ENCODE measurements at regions not wholly inside any gene's neighbourhood (a gene's known extent, or its start where the extent isn't known, plus 50 kb on each side); places are given as distances from the start of the nearest gene placed in this dataset.
"Not testable (repeated sequence)": the region's sequence is repeated elsewhere in the genome, so short reads cannot be mapped to it uniquely, and the experiment has no call there.

DNA sequence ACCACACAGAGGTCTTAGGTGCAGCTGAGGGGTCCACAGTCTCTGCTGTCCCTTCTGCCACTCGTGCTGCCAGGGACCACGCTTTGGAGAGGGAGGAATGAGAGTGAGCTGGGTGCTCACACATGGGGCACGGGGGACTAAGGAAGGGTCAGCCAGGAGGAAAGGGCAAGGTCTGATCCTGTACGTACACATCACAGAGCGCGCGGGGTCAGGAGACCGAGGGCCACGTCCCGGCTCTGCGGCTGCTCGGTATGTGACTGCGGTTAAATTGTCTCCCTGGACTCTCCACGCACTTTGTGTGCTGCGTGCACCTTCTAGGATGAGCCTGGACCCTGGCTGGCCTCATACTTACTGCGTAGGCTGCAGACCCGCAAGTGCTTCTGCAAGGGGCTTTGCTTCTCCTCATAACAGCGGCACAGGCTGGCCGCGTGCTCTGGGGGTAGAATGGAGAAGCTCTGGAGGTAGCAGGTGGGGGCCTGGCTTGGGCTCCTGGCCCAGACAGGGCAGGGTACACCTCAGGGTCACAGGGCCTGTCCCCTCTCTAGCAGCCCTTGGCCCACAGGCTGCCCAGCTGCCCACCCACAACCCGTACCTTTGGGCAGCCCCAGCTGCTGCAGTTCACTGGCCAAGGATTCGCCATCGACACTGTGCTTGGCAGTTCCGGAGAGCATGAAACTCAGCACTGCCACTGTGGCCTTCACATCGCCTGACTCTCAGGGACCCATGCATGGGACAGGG lies 136.3 kb downstream of the TBC1D2B start:
- H3K4me3 ChIP-seq (ENCODE audit: extremely low read depth in 1 of 4, insufficient read depth in 2 of 4, low read depth in 3 of 4, low read length in 4 of 4); H3K56ac ChIP-seq (replicated peaks; ENCODE audit: insufficient read length, low read depth, low read length); H3K9me3 ChIP-seq (ENCODE audit: insufficient read depth in 2 of 2, low read depth in 1 of 2, low read length in 1 of 2); H2AFZ ChIP-seq (ENCODE audit: low read length); H2BK120ac ChIP-seq (replicated peaks; ENCODE audit: low read depth, low read length); H2BK15ac ChIP-seq (ENCODE audit: low read length); FAIRE-seq; H4K20me1 ChIP-seq (replicated peaks in 1 of 2; ENCODE audit: control insufficient read depth in 1 of 2, insufficient read depth in 2 of 2, low read length in 2 of 2); H4K8ac ChIP-seq (ENCODE audit: extremely low read depth, insufficient read depth, low read length); H3K79me2 ChIP-seq (ENCODE audit: control insufficient read depth in 1 of 2, insufficient read depth in 2 of 2, low read length in 2 of 2); H3K79me1 ChIP-seq (ENCODE audit: low read depth, low read length); H3K36me3 ChIP-seq (ENCODE audit: control insufficient read depth in 2 of 4, insufficient read depth in 4 of 4, low read length in 3 of 4); H2AK5ac ChIP-seq (ENCODE audit: low read depth, low read length); H3K23ac ChIP-seq (ENCODE audit: insufficient read length); H2BK20ac ChIP-seq (ENCODE audit: low read length); H3K23me2 ChIP-seq (ENCODE audit: low read depth, low read length); H4K91ac ChIP-seq (replicated peaks; ENCODE audit: insufficient read length, low read length); H4K5ac ChIP-seq (ENCODE audit: insufficient read length, low read depth, low read length); H3K14ac ChIP-seq (ENCODE audit: insufficient read length); H2BK5ac ChIP-seq (ENCODE audit: low read depth, low read length); H3K4ac ChIP-seq (replicated peaks; ENCODE audit: insufficient read length, low read depth, low read length); H3K27me3 ChIP-seq (replicated peaks in 1 of 4; ENCODE audit: control insufficient read depth in 3 of 4, extremely low read depth in 1 of 4, insufficient read depth in 3 of 4, low read length in 3 of 4); H3K4me1 ChIP-seq (replicated peaks in 1 of 4; ENCODE audit: control insufficient read depth in 3 of 4, insufficient read depth in 4 of 4, low read length in 3 of 4); H3K9ac ChIP-seq (replicated peaks in 1 of 4; ENCODE audit: extremely low read depth in 1 of 4, low read depth in 3 of 4, low read length in 3 of 4); POLR2A ChIA-PET (ENCODE audit: partially characterized antibody); H3K18ac ChIP-seq (ENCODE audit: extremely low read depth, low read length); H2BK12ac ChIP-seq (ENCODE audit: low read depth, low read length); H3K4me2 ChIP-seq (ENCODE audit: insufficient read depth in 1 of 2, low read depth in 2 of 2, low read length in 2 of 2); H3K27ac ChIP-seq (ENCODE audit: low read depth, low read length): not testable (repeated sequence)
- DNase-seq (ENCODE audit: low read depth in 1 of 2, low spot score in 2 of 2): peak in 1 of 2 experiments; percentile 38
- CTCF ChIA-PET (ENCODE audit: partially characterized antibody): interaction anchor here (4.2 kb wide), 1 partner anchor 31 kb away, joined by 15 read pairs; no protein-coding TSS in a partner anchor
- WGBS, 2 experiments (ENCODE audit: extremely low coverage in 1 of 2, insufficient coverage in 1 of 2, insufficient read length in 1 of 2, insufficient replicate concordance in 2 of 2, low coverage in 1 of 2, low lambda C conversion rate in 2 of 2, missing lambda C conversion rate in 1 of 2): 88% methylated on average over 12 of the region's 25 CpGs; no CpG with 5 or more reads in 1 of the 2 experiments

All from H1 (cell line).